ENCODE measurements at regions not wholly inside any gene's neighbourhood (a gene's known extent, or its start where the extent isn't known, plus 50 kb on each side); places are given as distances from the start of the nearest gene placed in this dataset.
"Not testable (repeated sequence)": the region's sequence is repeated elsewhere in the genome, so short reads cannot be mapped to it uniquely, and the experiment has no call there.

- no peaks in the 10 kb centered on the region for H3K27me3 ChIP-seq (ENCODE audit: control insufficient read depth in 1 of 2, insufficient read depth in 2 of 2, low read length in 2 of 2)
- no peak overlapping the region for H3K4me3 ChIP-seq (ENCODE audit: low read depth in 1 of 2, low read length in 2 of 2)
- peaks cover 18% of the 10 kb centered on the region for H3K4me1 ChIP-seq (ENCODE audit: insufficient read depth, low read length)
- no peak overlapping the region for H3K27ac ChIP-seq (ENCODE audit: low read depth, low read length)
- H3K36me3 ChIP-seq (ENCODE audit: insufficient read depth, low read length), result no peaks in the 10 kb centered on the region
- H3K9me3 ChIP-seq (ENCODE audit: low read length), result no peaks in the 10 kb centered on the region
- H3K9ac ChIP-seq (ENCODE audit: low read length), result no peak overlapping the region
Measured at GRCh38 chr7:115177823-115178222, 255.9 kb downstream of the MDFIC start.

- Histone ChIP-seq H3K4me1 (ENCODE audit: insufficient read depth, low read length) (peaks cover 18% of the 10 kb centered on the region), H3K4me3 (ENCODE audit: low read depth in 1 of 2, low read length in 2 of 2) (no peak overlapping the region), H3K36me3 (ENCODE audit: insufficient read depth, low read length) (no peaks in the 10 kb centered on the region), H3K9ac (ENCODE audit: low read length) (no peak overlapping the region), H3K27ac (ENCODE audit: low read depth, low read length) (no peak overlapping the region), H3K9me3 (ENCODE audit: low read length) (no peaks in the 10 kb centered on the region), H3K27me3 (ENCODE audit: control insufficient read depth in 1 of 2, insufficient read depth in 2 of 2, low read length in 2 of 2) (no peaks in the 10 kb centered on the region)
Measured at GRCh38 chr7:115177103-115177502, 255.2 kb downstream of the MDFIC start.

GRCh38 chr7:115172397-115172796, 250.5 kb downstream of the MDFIC start:
- not testable (repeated sequence) for H3K27ac ChIP-seq (ENCODE audit: low read depth, low read length); H3K4me1 ChIP-seq (ENCODE audit: insufficient read depth, low read length); H3K9me3 ChIP-seq (ENCODE audit: low read length); H3K27me3 ChIP-seq (ENCODE audit: control insufficient read depth in 1 of 2, insufficient read depth in 2 of 2, low read length in 2 of 2); H3K9ac ChIP-seq (ENCODE audit: low read length); H3K36me3 ChIP-seq (ENCODE audit: insufficient read depth, low read length); H3K4me3 ChIP-seq (ENCODE audit: low read depth in 1 of 2, low read length in 2 of 2)

GRCh38 chr7:115153769-115154477, 232.0 kb downstream of the MDFIC start:
- H3K9ac ChIP-seq (ENCODE audit: low read length), result no peak overlapping the region
- no peaks in the 10 kb centered on the region for H3K4me1 ChIP-seq (ENCODE audit: insufficient read depth, low read length)
- no peaks in the 10 kb centered on the region for H3K36me3 ChIP-seq (ENCODE audit: insufficient read depth, low read length)
- H3K27ac ChIP-seq (ENCODE audit: low read depth, low read length), result no peak overlapping the region
- no peaks in the 10 kb centered on the region for H3K9me3 ChIP-seq (ENCODE audit: low read length)
- no peak overlapping the region for H3K4me3 ChIP-seq (ENCODE audit: low read depth in 1 of 2, low read length in 2 of 2)
- no peaks in the 10 kb centered on the region for H3K27me3 ChIP-seq (ENCODE audit: control insufficient read depth in 1 of 2, insufficient read depth in 2 of 2, low read length in 2 of 2)

- H3K27ac ChIP-seq (ENCODE audit: low read depth, low read length), result no peak overlapping the region
- no peaks in the 10 kb centered on the region for H3K36me3 ChIP-seq (ENCODE audit: insufficient read depth, low read length)
- no peaks in the 10 kb centered on the region for H3K27me3 ChIP-seq (ENCODE audit: control insufficient read depth in 1 of 2, insufficient read depth in 2 of 2, low read length in 2 of 2)
- no peaks in the 10 kb centered on the region for H3K9me3 ChIP-seq (ENCODE audit: low read length)
- no peaks in the 10 kb centered on the region for H3K4me1 ChIP-seq (ENCODE audit: insufficient read depth, low read length)
- H3K9ac ChIP-seq (ENCODE audit: low read length), result no peak overlapping the region
- no peak overlapping the region for H3K4me3 ChIP-seq (ENCODE audit: low read depth in 1 of 2, low read length in 2 of 2)
Measured at GRCh38 chr7:115153176-115153575, 231.3 kb downstream of the MDFIC start.

- no peak overlapping the region for H3K4me3 ChIP-seq (ENCODE audit: low read depth in 1 of 2, low read length in 2 of 2)
- H3K27ac ChIP-seq (ENCODE audit: low read depth, low read length), result no peak overlapping the region
- H3K27me3 ChIP-seq (ENCODE audit: control insufficient read depth in 1 of 2, insufficient read depth in 2 of 2, low read length in 2 of 2), result no peaks in the 10 kb centered on the region
- H3K4me1 ChIP-seq (ENCODE audit: insufficient read depth, low read length), result no peaks in the 10 kb centered on the region
- no peaks in the 10 kb centered on the region for H3K36me3 ChIP-seq (ENCODE audit: insufficient read depth, low read length)
- H3K9me3 ChIP-seq (ENCODE audit: low read length), result no peaks in the 10 kb centered on the region
- no peak overlapping the region for H3K9ac ChIP-seq (ENCODE audit: low read length)
Measured at GRCh38 chr7:115146148-115146547, 224.3 kb downstream of the MDFIC start.

- no peaks in the 10 kb centered on the region for H3K9me3 ChIP-seq (ENCODE audit: low read length)
- H3K4me1 ChIP-seq (ENCODE audit: insufficient read depth, low read length), result no peaks in the 10 kb centered on the region
- H3K27ac ChIP-seq (ENCODE audit: low read depth, low read length), result no peak overlapping the region
- H3K36me3 ChIP-seq (ENCODE audit: insufficient read depth, low read length), result no peaks in the 10 kb centered on the region
- H3K4me3 ChIP-seq (ENCODE audit: low read depth in 1 of 2, low read length in 2 of 2), result no peak overlapping the region
- H3K27me3 ChIP-seq (ENCODE audit: control insufficient read depth in 1 of 2, insufficient read depth in 2 of 2, low read length in 2 of 2), result no peaks in the 10 kb centered on the region
- no peak overlapping the region for H3K9ac ChIP-seq (ENCODE audit: low read length)
Measured at GRCh38 chr7:115145512-115145911, 223.6 kb downstream of the MDFIC start.

GRCh38 chr7:115137816-115138215, 215.9 kb downstream of the MDFIC start:
- no peaks in the 10 kb centered on the region for H3K4me1 ChIP-seq (ENCODE audit: insufficient read depth, low read length)
- H3K4me3 ChIP-seq (ENCODE audit: low read depth in 1 of 2, low read length in 2 of 2), result no peak overlapping the region

GRCh38 chr7:115136796-115137443, 215.0 kb downstream of the MDFIC start:
- H3K4me1 ChIP-seq (ENCODE audit: insufficient read depth, low read length), result no peaks in the 10 kb centered on the region
- H3K36me3 ChIP-seq (ENCODE audit: insufficient read depth, low read length), result no peaks in the 10 kb centered on the region
- H3K9me3 ChIP-seq (ENCODE audit: low read length), result no peaks in the 10 kb centered on the region
- no peak overlapping the region for H3K27ac ChIP-seq (ENCODE audit: low read depth, low read length)
- H3K4me3 ChIP-seq (ENCODE audit: low read depth in 1 of 2, low read length in 2 of 2), result no peak overlapping the region
- H3K27me3 ChIP-seq (ENCODE audit: control insufficient read depth in 1 of 2, insufficient read depth in 2 of 2, low read length in 2 of 2), result no peaks in the 10 kb centered on the region
- no peak overlapping the region for H3K9ac ChIP-seq (ENCODE audit: low read length)

More at GRCh38 chr7:115137816-115138215, 215.9 kb downstream of the MDFIC start:
- no peak overlapping the region for H3K9ac ChIP-seq (ENCODE audit: low read length)
- H3K9me3 ChIP-seq (ENCODE audit: low read length), result no peaks in the 10 kb centered on the region
- no peak overlapping the region for H3K27ac ChIP-seq (ENCODE audit: low read depth, low read length)
- H3K27me3 ChIP-seq (ENCODE audit: control insufficient read depth in 1 of 2, insufficient read depth in 2 of 2, low read length in 2 of 2), result no peaks in the 10 kb centered on the region
- H3K36me3 ChIP-seq (ENCODE audit: insufficient read depth, low read length), result no peaks in the 10 kb centered on the region

- Histone ChIP-seq H3K9ac (ENCODE audit: low read length) (no peak overlapping the region), H3K27ac (ENCODE audit: low read depth, low read length) (no peak overlapping the region), H3K4me1 (ENCODE audit: insufficient read depth, low read length) (no peaks in the 10 kb centered on the region), H3K9me3 (ENCODE audit: low read length) (no peaks in the 10 kb centered on the region), H3K4me3 (ENCODE audit: low read depth in 1 of 2, low read length in 2 of 2) (no peak overlapping the region), H3K36me3 (ENCODE audit: insufficient read depth, low read length) (no peaks in the 10 kb centered on the region), H3K27me3 (ENCODE audit: control insufficient read depth in 1 of 2, insufficient read depth in 2 of 2, low read length in 2 of 2) (no peaks in the 10 kb centered on the region)
Measured at GRCh38 chr7:115135769-115136410, 214.0 kb downstream of the MDFIC start.

GRCh38 chr7:115135146-115135545, 213.3 kb downstream of the MDFIC start:
- Histone ChIP-seq H3K9ac (ENCODE audit: low read length) (no peak overlapping the region), H3K9me3 (ENCODE audit: low read length) (no peaks in the 10 kb centered on the region), H3K4me3 (ENCODE audit: low read depth in 1 of 2, low read length in 2 of 2) (no peak overlapping the region), H3K27ac (ENCODE audit: low read depth, low read length) (no peak overlapping the region), H3K27me3 (ENCODE audit: control insufficient read depth in 1 of 2, insufficient read depth in 2 of 2, low read length in 2 of 2) (no peaks in the 10 kb centered on the region), H3K36me3 (ENCODE audit: insufficient read depth, low read length) (no peaks in the 10 kb centered on the region), H3K4me1 (ENCODE audit: insufficient read depth, low read length) (no peaks in the 10 kb centered on the region)
